K562 (cell line): ENCODE measurements at regions not wholly inside any gene's neighbourhood (a gene's known extent, or its start where the extent isn't known, plus 50 kb on each side); places are given as distances from the start of the nearest gene placed in this dataset.

Experiments
- HDAC2 ChIP-seq: fragments of 450-650 bp; IDR thresholded peaks from 2 replicates; pipeline ENCODE4 v1.6.1; 2016; ENCODE audit warnings: mild to moderate bottlenecking
- MAFK ChIP-seq: IDR thresholded peaks from 2 replicates; pipeline ENCODE4 v1.6.1; 2011; ENCODE audit warnings: low read length, improper control_type of control experiment
- MYC ChIP-seq, 2 experiments: fragments of 250-450 bp in 1 of 2; sonication (Bioruptor Pico) in 1 of 2; IDR thresholded peaks; 2 replicates each; pipeline versions ENCODE4 v1.5.1 to v1.6.1; 2012 to 2021; ENCODE audit warnings: low read depth in 2 of 2, borderline replicate concordance in 1 of 2, improper control_type of control experiment in 1 of 2, low read length in 1 of 2, mild to moderate bottlenecking in 1 of 2, moderate library complexity in 1 of 2
- RHOXF2B ChIP-seq: fragments of 250-450 bp; sonication (Bioruptor Pico); conservative IDR thresholded peaks from 2 replicates; pipeline ENCODE4 v1.5.1; 2021
- ZNF263 ChIP-seq: sonication (generic); formaldehyde crosslinking; IDR thresholded peaks from 2 replicates; pipeline ENCODE4 v1.8.0; 2022; ENCODE audit warnings: mild to moderate bottlenecking, missing genetic modification reagents, borderline replicate concordance
- TF ChIP-seq, protein P1 (sequence below), 2 experiments: fragments of 200-800 bp in 1 of 2; sonication (Bioruptor generic) in 1 of 2; sonication (generic) in 1 of 2; formaldehyde crosslinking in 1 of 2; IDR thresholded peaks in 1 of 2; conservative IDR thresholded peaks in 1 of 2; 2 replicates each; pipeline versions ENCODE4 v1.5.0 to v1.6.1; 2016 to 2020; ENCODE audit warnings: missing compliant biosample characterization in 1 of 2, missing genetic modification characterization in 1 of 2, missing genetic modification reagents in 1 of 2
- TF ChIP-seq, protein P2 (sequence below): fragments of 450-650 bp; conservative IDR thresholded peaks from 2 replicates; pipeline ENCODE4 v1.6.1; 2016; ENCODE audit warnings: missing genetic modification characterization, low read depth, mild to moderate bottlenecking, control low read depth, missing compliant biosample characterization
- TF ChIP-seq, protein P3 (sequence below), 3 experiments: IDR thresholded peaks in 2 of 3; conservative IDR thresholded peaks in 1 of 3; 2 replicates each; pipeline ENCODE4 v1.5.1; 2011 to 2012; ENCODE audit warnings: low read length in 3 of 3, mild to moderate bottlenecking in 3 of 3, control low read depth in 2 of 3, improper control_type of control experiment in 1 of 3, inconsistent platforms in 1 of 3, low read depth in 1 of 3, mixed read lengths in 1 of 3, moderate library complexity in 1 of 3; ENCODE audit not compliant: insufficient read depth in 2 of 3

DNA sequence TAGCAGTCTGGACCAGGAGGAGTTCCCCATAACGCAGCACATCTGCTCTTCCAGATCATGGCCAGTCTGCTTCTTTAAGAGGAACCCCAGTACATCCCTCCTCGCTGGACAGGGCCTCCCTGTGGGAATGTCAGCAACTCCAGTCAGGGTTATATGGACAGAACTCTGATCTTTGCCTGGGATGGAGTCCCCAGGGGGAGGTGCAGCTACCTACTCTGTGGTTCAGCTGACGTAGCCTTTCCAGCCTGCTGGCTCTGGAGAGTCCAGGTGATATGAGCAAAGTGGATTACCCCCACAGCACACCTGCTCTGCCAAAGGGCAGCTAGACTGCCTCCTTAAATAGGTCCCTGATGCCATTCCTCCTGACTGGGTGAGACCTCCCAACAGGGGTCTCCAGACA lies 417.1 kb upstream of the EPHA3 start:
- no peak for TF ChIP-seq HDAC2
- TF ChIP-seq, protein P1, sequence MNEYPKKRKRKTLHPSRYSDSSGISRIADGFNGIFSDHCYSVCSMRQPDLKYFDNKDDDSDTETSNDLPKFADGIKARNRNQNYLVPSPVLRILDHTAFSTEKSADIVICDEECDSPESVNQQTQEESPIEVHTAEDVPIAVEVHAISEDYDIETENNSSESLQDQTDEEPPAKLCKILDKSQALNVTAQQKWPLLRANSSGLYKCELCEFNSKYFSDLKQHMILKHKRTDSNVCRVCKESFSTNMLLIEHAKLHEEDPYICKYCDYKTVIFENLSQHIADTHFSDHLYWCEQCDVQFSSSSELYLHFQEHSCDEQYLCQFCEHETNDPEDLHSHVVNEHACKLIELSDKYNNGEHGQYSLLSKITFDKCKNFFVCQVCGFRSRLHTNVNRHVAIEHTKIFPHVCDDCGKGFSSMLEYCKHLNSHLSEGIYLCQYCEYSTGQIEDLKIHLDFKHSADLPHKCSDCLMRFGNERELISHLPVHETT (CRISPR knock-in tag; conservative IDR thresholded peaks at IDR 0.05 in 1 of 2, IDR thresholded peaks at IDR 0.05 in 1 of 2) = no peak
- TF ChIP-seq RHOXF2B = no peak
- TF ChIP-seq, protein P2, sequence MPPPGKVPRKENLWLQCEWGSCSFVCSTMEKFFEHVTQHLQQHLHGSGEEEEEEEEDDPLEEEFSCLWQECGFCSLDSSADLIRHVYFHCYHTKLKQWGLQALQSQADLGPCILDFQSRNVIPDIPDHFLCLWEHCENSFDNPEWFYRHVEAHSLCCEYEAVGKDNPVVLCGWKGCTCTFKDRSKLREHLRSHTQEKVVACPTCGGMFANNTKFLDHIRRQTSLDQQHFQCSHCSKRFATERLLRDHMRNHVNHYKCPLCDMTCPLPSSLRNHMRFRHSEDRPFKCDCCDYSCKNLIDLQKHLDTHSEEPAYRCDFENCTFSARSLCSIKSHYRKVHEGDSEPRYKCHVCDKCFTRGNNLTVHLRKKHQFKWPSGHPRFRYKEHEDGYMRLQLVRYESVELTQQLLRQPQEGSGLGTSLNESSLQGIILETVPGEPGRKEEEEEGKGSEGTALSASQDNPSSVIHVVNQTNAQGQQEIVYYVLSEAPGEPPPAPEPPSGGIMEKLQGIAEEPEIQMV = no peak
- no peak for TF ChIP-seq ZNF263 (CRISPR knock-in tag)
- no peak for TF ChIP-seq MAFK
- TF ChIP-seq, protein P3, sequence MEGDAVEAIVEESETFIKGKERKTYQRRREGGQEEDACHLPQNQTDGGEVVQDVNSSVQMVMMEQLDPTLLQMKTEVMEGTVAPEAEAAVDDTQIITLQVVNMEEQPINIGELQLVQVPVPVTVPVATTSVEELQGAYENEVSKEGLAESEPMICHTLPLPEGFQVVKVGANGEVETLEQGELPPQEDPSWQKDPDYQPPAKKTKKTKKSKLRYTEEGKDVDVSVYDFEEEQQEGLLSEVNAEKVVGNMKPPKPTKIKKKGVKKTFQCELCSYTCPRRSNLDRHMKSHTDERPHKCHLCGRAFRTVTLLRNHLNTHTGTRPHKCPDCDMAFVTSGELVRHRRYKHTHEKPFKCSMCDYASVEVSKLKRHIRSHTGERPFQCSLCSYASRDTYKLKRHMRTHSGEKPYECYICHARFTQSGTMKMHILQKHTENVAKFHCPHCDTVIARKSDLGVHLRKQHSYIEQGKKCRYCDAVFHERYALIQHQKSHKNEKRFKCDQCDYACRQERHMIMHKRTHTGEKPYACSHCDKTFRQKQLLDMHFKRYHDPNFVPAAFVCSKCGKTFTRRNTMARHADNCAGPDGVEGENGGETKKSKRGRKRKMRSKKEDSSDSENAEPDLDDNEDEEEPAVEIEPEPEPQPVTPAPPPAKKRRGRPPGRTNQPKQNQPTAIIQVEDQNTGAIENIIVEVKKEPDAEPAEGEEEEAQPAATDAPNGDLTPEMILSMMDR (IDR thresholded peaks at IDR 0.05 in 2 of 3, conservative IDR thresholded peaks at IDR 0.05 in 1 of 3; ENCODE audit: insufficient read depth in 2 of 3, low read depth in 1 of 3, low read length in 3 of 3) = no peak
- no peak for TF ChIP-seq MYC (IDR thresholded peaks at IDR 0.05; ENCODE audit: low read depth, low read length)
- no peak for TF ChIP-seq MYC (CRISPR knock-in tag; IDR thresholded peaks at IDR 0.05; ENCODE audit: borderline replicate concordance, low read depth)
